22Rv1 (cell line): ENCODE measurements at regions not wholly inside any gene's neighbourhood (a gene's known extent, or its start where the extent isn't known, plus 50 kb on each side); places are given as distances from the start of the nearest gene placed in this dataset.

Source experiments
- CTCF ChIP-seq: fragments of 450-650 bp; IDR thresholded peaks from 2 replicates; pipeline ENCODE4 v1.5.1; 2017; ENCODE audit warnings: mild to moderate bottlenecking
- ZFX ChIP-seq: fragments of 450-650 bp; IDR thresholded peaks from 2 replicates; pipeline ENCODE4 v1.6.1; 2017; ENCODE audit warnings: antibody characterized with exemption, borderline replicate concordance

- TF ChIP-seq CTCF = no peak
- no peak for TF ChIP-seq ZFX
These were observed 1677.7 kb downstream of the OLFM4 start for GRCh38 chr13:54706336-54706735.
